ENCODE measurements at regions not wholly inside any gene's neighbourhood (a gene's known extent, or its start where the extent isn't known, plus 50 kb on each side); places are given as distances from the start of the nearest gene placed in this dataset.

GRCh38 chr2:24438106-24438505 is 52.9 kb upstream of the NCOA1 start (continued):
- TF ChIP-seq RUNX3 (IDR thresholded peaks at IDR 0.05; ENCODE audit: low read length) (no peak), RB1 (IDR thresholded peaks at IDR 0.05; ENCODE audit: borderline replicate concordance) (no peak), ESRRA (IDR thresholded peaks at IDR 0.05; ENCODE audit: low read length) (no peak), KDM1A (IDR thresholded peaks at IDR 0.05; ENCODE audit: borderline replicate concordance) (no peak), BHLHE40 (IDR thresholded peaks at IDR 0.05; ENCODE audit: borderline replicate concordance in 1 of 2, low read depth in 2 of 2, low read length in 1 of 2) (no peak), CHD2 (IDR thresholded peaks at IDR 0.05; ENCODE audit: borderline replicate concordance, low read depth, low read length) (no peak), HDAC2 (IDR thresholded peaks at IDR 0.05) (no peak), FOXM1 (IDR thresholded peaks at IDR 0.05; ENCODE audit: low read depth, low read length) (no peak)
- TF ChIP-seq, protein P1, sequence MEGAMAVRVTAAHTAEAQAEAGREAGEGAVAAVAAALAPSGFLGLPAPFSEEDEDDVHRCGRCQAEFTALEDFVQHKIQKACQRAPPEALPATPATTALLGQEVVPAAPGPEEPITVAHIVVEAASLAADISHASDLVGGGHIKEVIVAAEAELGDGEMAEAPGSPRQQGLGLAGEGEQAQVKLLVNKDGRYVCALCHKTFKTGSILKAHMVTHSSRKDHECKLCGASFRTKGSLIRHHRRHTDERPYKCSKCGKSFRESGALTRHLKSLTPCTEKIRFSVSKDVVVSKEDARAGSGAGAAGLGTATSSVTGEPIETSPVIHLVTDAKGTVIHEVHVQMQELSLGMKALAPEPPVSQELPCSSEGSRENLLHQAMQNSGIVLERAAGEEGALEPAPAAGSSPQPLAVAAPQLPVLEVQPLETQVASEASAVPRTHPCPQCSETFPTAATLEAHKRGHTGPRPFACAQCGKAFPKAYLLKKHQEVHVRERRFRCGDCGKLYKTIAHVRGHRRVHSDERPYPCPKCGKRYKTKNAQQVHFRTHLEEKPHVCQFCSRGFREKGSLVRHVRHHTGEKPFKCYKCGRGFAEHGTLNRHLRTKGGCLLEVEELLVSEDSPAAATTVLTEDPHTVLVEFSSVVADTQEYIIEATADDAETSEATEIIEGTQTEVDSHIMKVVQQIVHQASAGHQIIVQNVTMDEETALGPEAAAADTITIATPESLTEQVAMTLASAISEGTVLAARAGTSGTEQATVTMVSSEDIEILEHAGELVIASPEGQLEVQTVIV (IDR thresholded peaks at IDR 0.05; ENCODE audit: borderline replicate concordance, partially characterized antibody): no peak
- TF ChIP-seq, protein P2, sequence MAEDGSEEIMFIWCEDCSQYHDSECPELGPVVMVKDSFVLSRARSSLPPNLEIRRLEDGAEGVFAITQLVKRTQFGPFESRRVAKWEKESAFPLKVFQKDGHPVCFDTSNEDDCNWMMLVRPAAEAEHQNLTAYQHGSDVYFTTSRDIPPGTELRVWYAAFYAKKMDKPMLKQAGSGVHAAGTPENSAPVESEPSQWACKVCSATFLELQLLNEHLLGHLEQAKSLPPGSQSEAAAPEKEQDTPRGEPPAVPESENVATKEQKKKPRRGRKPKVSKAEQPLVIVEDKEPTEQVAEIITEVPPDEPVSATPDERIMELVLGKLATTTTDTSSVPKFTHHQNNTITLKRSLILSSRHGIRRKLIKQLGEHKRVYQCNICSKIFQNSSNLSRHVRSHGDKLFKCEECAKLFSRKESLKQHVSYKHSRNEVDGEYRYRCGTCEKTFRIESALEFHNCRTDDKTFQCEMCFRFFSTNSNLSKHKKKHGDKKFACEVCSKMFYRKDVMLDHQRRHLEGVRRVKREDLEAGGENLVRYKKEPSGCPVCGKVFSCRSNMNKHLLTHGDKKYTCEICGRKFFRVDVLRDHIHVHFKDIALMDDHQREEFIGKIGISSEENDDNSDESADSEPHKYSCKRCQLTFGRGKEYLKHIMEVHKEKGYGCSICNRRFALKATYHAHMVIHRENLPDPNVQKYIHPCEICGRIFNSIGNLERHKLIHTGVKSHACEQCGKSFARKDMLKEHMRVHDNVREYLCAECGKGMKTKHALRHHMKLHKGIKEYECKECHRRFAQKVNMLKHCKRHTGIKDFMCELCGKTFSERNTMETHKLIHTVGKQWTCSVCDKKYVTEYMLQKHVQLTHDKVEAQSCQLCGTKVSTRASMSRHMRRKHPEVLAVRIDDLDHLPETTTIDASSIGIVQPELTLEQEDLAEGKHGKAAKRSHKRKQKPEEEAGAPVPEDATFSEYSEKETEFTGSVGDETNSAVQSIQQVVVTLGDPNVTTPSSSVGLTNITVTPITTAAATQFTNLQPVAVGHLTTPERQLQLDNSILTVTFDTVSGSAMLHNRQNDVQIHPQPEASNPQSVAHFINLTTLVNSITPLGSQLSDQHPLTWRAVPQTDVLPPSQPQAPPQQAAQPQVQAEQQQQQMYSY (CRISPR knock-in tag; IDR thresholded peaks at IDR 0.05): no peak
